SK-N-SH (cell line): ENCODE measurements at regions not wholly inside any gene's neighbourhood (a gene's known extent, or its start where the extent isn't known, plus 50 kb on each side); places are given as distances from the start of the nearest gene placed in this dataset.

ENCODE experiments used
- CTCF ChIA-PET: fragments of 300-600, 350-600 bp; formaldehyde crosslinking; extraction: SDS; loops from one replicate; lab custom pipeline; 2021; lab: Yijun Ruan, JAX
- POLR2A ChIA-PET: fragments of 350-600 bp; sonication (Branson Sonifier 250); formaldehyde crosslinking; extraction: SDS; loops from one replicate; lab custom pipeline; 2020; ENCODE audit warnings: antibody characterized with exemption, inconsistent platforms; lab: Yijun Ruan, JAX
- DNase-seq: peaks from one replicate; pipeline ENCODE4 v3.0.0; 2012
- H2AFZ ChIP-seq: fragments of 200-600 bp; sonication (generic); 2 replicates; pipeline ENCODE4 v1.8.1; 2016; ENCODE audit warnings: antibody characterized with exemption, mild to moderate bottlenecking, low read depth
- H3F3A ChIP-seq: fragments of 200-600 bp; sonication (generic); replicated peaks from 2 replicates; pipeline ENCODE3; 2016; ENCODE audit warnings: antibody characterized with exemption, mild to moderate bottlenecking; ENCODE audit not compliant: insufficient read depth
- H3K27ac ChIP-seq, 2 experiments: fragments of 200-500 bp in 1 of 2; fragments of 200-600 bp in 1 of 2; sonication (Bioruptor generic) in 1 of 2; sonication (generic), shearing (Covaris generic) in 1 of 2; 2 replicates each; pipeline versions ENCODE4 v1.5.1 to v1.6.1; 2014 to 2016; ENCODE audit warnings: low read depth in 2 of 2, inconsistent platforms in 1 of 2, low read length in 1 of 2, mild to moderate bottlenecking in 1 of 2, mixed read lengths in 1 of 2
- H3K27me3 ChIP-seq: fragments of 200-600 bp; sonication (generic), shearing (Covaris generic); 2 replicates; pipeline ENCODE4 v1.6.1; 2016; ENCODE audit warnings: mixed run types; ENCODE audit not compliant: insufficient read depth
- H3K36me3 ChIP-seq, 2 experiments: fragments of 200-500 bp in 1 of 2; fragments of 200-600 bp in 1 of 2; sonication (Bioruptor generic) in 1 of 2; sonication (generic) in 1 of 2; replicated peaks in 1 of 2; 2 replicates each; pipeline versions ENCODE3 to v1.5.1; 2014 to 2016; ENCODE audit warnings: low read length in 1 of 2, mild to moderate bottlenecking in 1 of 2; ENCODE audit not compliant: insufficient read depth in 2 of 2, control insufficient read depth in 1 of 2
- H3K4me1 ChIP-seq, 2 experiments: fragments of 200-500 bp in 1 of 2; fragments of 200-600 bp in 1 of 2; sonication (Bioruptor generic) in 1 of 2; sonication (generic), shearing (Covaris generic) in 1 of 2; 2 replicates each; pipeline versions ENCODE4 v1.5.1 to v1.6.1; 2014 to 2016; ENCODE audit warnings: low read depth in 1 of 2, low read length in 1 of 2, mixed run types in 1 of 2; ENCODE audit not compliant: insufficient read depth in 2 of 2, control insufficient read depth in 1 of 2
- H3K4me2 ChIP-seq: fragments of 200-600 bp; sonication (generic), shearing (Covaris generic); 2 replicates; pipeline ENCODE4 v1.6.1; 2017; ENCODE audit warnings: mixed run types
- H3K4me3 ChIP-seq, 2 experiments: fragments of 200-500 bp in 1 of 2; fragments of 200-600 bp in 1 of 2; sonication (Bioruptor generic) in 1 of 2; sonication (generic), shearing (Covaris generic) in 1 of 2; 2 replicates each; pipeline versions ENCODE4 v1.5.1 to v1.8.1; 2014 to 2016; ENCODE audit warnings: low read depth in 2 of 2, inconsistent platforms in 1 of 2, low read length in 1 of 2, mild to moderate bottlenecking in 1 of 2, mixed read lengths in 1 of 2, moderate library complexity in 1 of 2
- H3K79me2 ChIP-seq: fragments of 200-600 bp; sonication (generic); 2 replicates; pipeline ENCODE4 v1.8.1; 2017; ENCODE audit warnings: mild to moderate bottlenecking; ENCODE audit not compliant: insufficient read depth
- H3K9ac ChIP-seq: fragments of 200-600 bp; sonication (generic); 2 replicates; pipeline ENCODE4 v1.6.1; 2017; ENCODE audit warnings: mixed run types
- H3K9me2 ChIP-seq: fragments of 200-600 bp; sonication (generic); 2 replicates; pipeline ENCODE4 v1.6.1; 2017; ENCODE audit warnings: mixed run types
- H3K9me3 ChIP-seq: fragments of 200-600 bp; sonication (generic); 2 replicates; pipeline ENCODE4 v1.6.1; 2017; ENCODE audit warnings: mixed run types, mild to moderate bottlenecking, moderate library complexity
- H4K20me1 ChIP-seq: fragments of 200-600 bp; sonication (generic); 2 replicates; pipeline ENCODE4 v1.6.1; 2017; ENCODE audit warnings: mild to moderate bottlenecking, mixed run types; ENCODE audit not compliant: insufficient read depth
- ELF1 ChIP-seq: IDR thresholded peaks from 2 replicates; pipeline ENCODE4 v1.4.0; 2012
- EP300 ChIP-seq, 2 experiments: IDR thresholded peaks; 2 replicates each; pipeline versions ENCODE4 v1.4.0 to v1.6.1; 2012; ENCODE audit warnings: borderline replicate concordance in 1 of 2, low read depth in 1 of 2, low read length in 1 of 2
- FOSL2 ChIP-seq: IDR thresholded peaks from 2 replicates; pipeline ENCODE4 v1.4.0; 2012; ENCODE audit warnings: low read depth, mild to moderate bottlenecking, moderate library complexity, borderline replicate concordance
- FOXJ3 ChIP-seq: sonication (generic); formaldehyde crosslinking; IDR thresholded peaks from 2 replicates; pipeline ENCODE4 v1.5.1; 2020; ENCODE audit warnings: mild to moderate bottlenecking, missing genetic modification reagents
- FOXM1 ChIP-seq: IDR thresholded peaks from 2 replicates; pipeline ENCODE4 v1.4.0; 2012; ENCODE audit warnings: low read depth, mild to moderate bottlenecking
- GABPA ChIP-seq: IDR thresholded peaks from 2 replicates; pipeline ENCODE4 v1.4.0; 2012; ENCODE audit warnings: low read depth, mild to moderate bottlenecking
- JUND ChIP-seq: IDR thresholded peaks from 2 replicates; pipeline ENCODE4 v1.4.0; 2012
- MXI1 ChIP-seq: IDR thresholded peaks from 2 replicates; pipeline ENCODE4 v1.6.1; 2012; ENCODE audit warnings: mild to moderate bottlenecking, low read depth, low read length, improper control_type of control experiment
- NRF1 ChIP-seq: IDR thresholded peaks from 2 replicates; pipeline ENCODE4 v1.6.1; 2012; ENCODE audit warnings: low read depth, mild to moderate bottlenecking, low read length
- RAD21 ChIP-seq: IDR thresholded peaks from 2 replicates; pipeline ENCODE4 v1.6.1; 2012; ENCODE audit warnings: mild to moderate bottlenecking, low read length
- RCOR1 ChIP-seq: fragments of 150-350 bp; IDR thresholded peaks from 2 replicates; pipeline ENCODE4 v1.6.1; 2017; ENCODE audit warnings: antibody characterized with exemption, low read length
- RFX5 ChIP-seq: IDR thresholded peaks from 2 replicates; pipeline ENCODE4 v1.6.1; 2012; ENCODE audit warnings: mild to moderate bottlenecking, improper control_type of control experiment, low read length
- SMC3 ChIP-seq: IDR thresholded peaks from 2 replicates; pipeline ENCODE4 v1.6.1; 2012; ENCODE audit warnings: low read depth, low read length, improper control_type of control experiment
- TCF12 ChIP-seq: IDR thresholded peaks from 2 replicates; pipeline ENCODE4 v1.4.0; 2012
- TEAD4 ChIP-seq: IDR thresholded peaks from 2 replicates; pipeline ENCODE4 v1.4.0; 2012; ENCODE audit warnings: mild to moderate bottlenecking, borderline replicate concordance; ENCODE audit not compliant: insufficient read depth
- YY1 ChIP-seq: IDR thresholded peaks from 2 replicates; pipeline ENCODE4 v1.4.0; 2012; ENCODE audit warnings: low read depth, mild to moderate bottlenecking
- WGBS: methylation state at CpG from one replicate; pipeline ENCODE4 v1.1.6; 2017; ENCODE audit warnings: low lambda C conversion rate; 5-methylcytosine and 5-hydroxymethylcytosine counted together
- TF ChIP-seq, protein P1 (sequence below): IDR thresholded peaks from 2 replicates; pipeline ENCODE4 v1.4.0; 2012; ENCODE audit warnings: low read depth, borderline replicate concordance
- TF ChIP-seq, protein P2 (sequence below): fragments of 200-600 bp; sonication (generic); IDR thresholded peaks from 2 replicates; pipeline ENCODE4 v1.6.1; 2017; ENCODE audit warnings: antibody characterized with exemption, mild to moderate bottlenecking, moderate library complexity

DNA sequence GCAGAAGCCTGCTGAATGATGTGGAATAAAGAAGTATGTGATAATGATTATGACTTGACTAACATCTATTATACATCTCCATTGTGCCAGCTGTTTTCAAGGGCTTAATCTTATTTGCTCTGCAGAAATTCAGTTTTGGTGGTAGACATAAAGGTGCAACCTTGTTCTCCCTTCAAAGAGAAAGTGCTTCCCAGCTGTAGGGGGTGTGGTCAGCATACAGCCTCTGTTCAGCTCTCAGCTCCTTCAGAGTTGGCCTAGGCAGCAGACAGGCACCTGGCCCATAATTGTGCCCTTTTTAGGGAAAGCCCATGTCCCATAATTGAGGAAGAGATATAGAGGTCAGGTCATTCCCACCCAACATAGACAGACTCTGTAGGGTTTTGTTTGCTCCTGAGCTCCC is 104.3 kb upstream of the EOMES start:
- Histone ChIP-seq H3K27ac (no peak overlapping the region), H3K4me3 (no peak overlapping the region), H3K9me3 (no peaks in the 10 kb centered on the region), H3K79me2 (no peaks in the 10 kb centered on the region), H3K27me3 (no peaks in the 10 kb centered on the region; the same call in 1 of the 2 replicates), H3K9ac (no peak overlapping the region), H3F3A (no peaks in the 10 kb centered on the region), H2AFZ (no peak overlapping the region), H3K4me1 (no peaks in the 10 kb centered on the region), H3K36me3 (no peaks in the 10 kb centered on the region), H3K4me2 (no peak overlapping the region), H4K20me1 (no peaks in the 10 kb centered on the region), H3K9me2 (no peaks in the 10 kb centered on the region)
- DNase-seq, result no peak
- TF ChIP-seq GABPA (no peak), JUND (no peak), FOSL2 (no peak), FOXJ3 (no peak), EP300 (IDR thresholded peaks at IDR 0.05; ENCODE audit: borderline replicate concordance in 1 of 2, low read depth in 1 of 2, low read length in 1 of 2) (no peak), RCOR1 (no peak), RFX5 (no peak), MXI1 (no peak), YY1 (no peak), ELF1 (no peak), TEAD4 (no peak), SMC3 (no peak), FOXM1 (no peak), TCF12 (no peak)
- TF ChIP-seq, protein P1, sequence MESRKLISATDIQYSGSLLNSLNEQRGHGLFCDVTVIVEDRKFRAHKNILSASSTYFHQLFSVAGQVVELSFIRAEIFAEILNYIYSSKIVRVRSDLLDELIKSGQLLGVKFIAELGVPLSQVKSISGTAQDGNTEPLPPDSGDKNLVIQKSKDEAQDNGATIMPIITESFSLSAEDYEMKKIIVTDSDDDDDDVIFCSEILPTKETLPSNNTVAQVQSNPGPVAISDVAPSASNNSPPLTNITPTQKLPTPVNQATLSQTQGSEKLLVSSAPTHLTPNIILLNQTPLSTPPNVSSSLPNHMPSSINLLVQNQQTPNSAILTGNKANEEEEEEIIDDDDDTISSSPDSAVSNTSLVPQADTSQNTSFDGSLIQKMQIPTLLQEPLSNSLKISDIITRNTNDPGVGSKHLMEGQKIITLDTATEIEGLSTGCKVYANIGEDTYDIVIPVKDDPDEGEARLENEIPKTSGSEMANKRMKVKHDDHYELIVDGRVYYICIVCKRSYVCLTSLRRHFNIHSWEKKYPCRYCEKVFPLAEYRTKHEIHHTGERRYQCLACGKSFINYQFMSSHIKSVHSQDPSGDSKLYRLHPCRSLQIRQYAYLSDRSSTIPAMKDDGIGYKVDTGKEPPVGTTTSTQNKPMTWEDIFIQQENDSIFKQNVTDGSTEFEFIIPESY, result no peak
- TF ChIP-seq, protein P2, sequence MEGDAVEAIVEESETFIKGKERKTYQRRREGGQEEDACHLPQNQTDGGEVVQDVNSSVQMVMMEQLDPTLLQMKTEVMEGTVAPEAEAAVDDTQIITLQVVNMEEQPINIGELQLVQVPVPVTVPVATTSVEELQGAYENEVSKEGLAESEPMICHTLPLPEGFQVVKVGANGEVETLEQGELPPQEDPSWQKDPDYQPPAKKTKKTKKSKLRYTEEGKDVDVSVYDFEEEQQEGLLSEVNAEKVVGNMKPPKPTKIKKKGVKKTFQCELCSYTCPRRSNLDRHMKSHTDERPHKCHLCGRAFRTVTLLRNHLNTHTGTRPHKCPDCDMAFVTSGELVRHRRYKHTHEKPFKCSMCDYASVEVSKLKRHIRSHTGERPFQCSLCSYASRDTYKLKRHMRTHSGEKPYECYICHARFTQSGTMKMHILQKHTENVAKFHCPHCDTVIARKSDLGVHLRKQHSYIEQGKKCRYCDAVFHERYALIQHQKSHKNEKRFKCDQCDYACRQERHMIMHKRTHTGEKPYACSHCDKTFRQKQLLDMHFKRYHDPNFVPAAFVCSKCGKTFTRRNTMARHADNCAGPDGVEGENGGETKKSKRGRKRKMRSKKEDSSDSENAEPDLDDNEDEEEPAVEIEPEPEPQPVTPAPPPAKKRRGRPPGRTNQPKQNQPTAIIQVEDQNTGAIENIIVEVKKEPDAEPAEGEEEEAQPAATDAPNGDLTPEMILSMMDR, result no peak
- CTCF ChIA-PET, result interaction anchor here (1.4 kb wide), 1 partner anchor 15 kb away, joined by 4 read pairs; no protein-coding TSS in a partner anchor
- POLR2A ChIA-PET, result no interaction called here

DNA sequence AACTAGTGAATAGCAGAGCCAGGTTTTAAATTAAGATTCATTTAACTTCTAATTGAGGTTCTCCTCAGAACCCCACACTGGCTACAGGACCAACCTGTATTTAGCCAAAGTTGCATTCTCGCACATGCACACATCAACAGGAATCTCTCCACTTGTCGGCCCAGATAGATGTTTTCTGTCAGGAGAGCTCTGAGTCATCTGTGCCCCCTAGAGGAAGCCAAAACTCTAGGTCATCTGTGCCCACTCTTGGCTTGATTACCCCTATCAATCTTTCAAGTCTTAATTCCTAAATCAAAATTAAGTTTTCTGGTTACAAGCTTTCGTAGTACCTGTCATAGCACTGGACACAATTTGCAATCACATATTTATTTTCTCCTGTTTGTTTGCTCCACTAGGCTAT is 104.9 kb upstream of the EOMES start:
- CTCF ChIA-PET, result interaction anchor here (1.1 to 1.4 kb wide), 3 partner anchors 15 to 24 kb away, joined by 3 to 4 read pairs (median 3); no protein-coding TSS in a partner anchor
- POLR2A ChIA-PET, result no interaction called here
- WGBS, result 10% methylated on average over 3 of the region's 3 CpGs

More for the DNA sequence above, 104.9 kb upstream of the EOMES start:
- TF ChIP-seq MXI1 (no peak), RAD21 (no peak), NRF1 (no peak)
- H3K4me1 ChIP-seq, result no peaks in the 10 kb centered on the region
- DNase-seq, result peak; percentile 2
- H4K20me1 ChIP-seq, result no peaks in the 10 kb centered on the region
- no peaks in the 10 kb centered on the region for H3K9me2 ChIP-seq
- no peaks in the 10 kb centered on the region for H3K79me2 ChIP-seq
- no peak overlapping the region for H3K4me3 ChIP-seq
- no peak overlapping the region for H3K27ac ChIP-seq
- H3K27me3 ChIP-seq, result no peaks in the 10 kb centered on the region; the same call in 1 of the 2 replicates
- no peaks in the 10 kb centered on the region for H3K36me3 ChIP-seq
- H3K4me2 ChIP-seq, result no peak overlapping the region
- H3K9ac ChIP-seq, result no peak overlapping the region
- no peaks in the 10 kb centered on the region for H3K9me3 ChIP-seq
- no peaks in the 10 kb centered on the region for H3F3A ChIP-seq
- H2AFZ ChIP-seq, result no peak overlapping the region
